Neural progenitor cell (in vitro differentiated cells): ENCODE measurements at regions not wholly inside any gene's neighbourhood (a gene's known extent, or its start where the extent isn't known, plus 50 kb on each side); places are given as distances from the start of the nearest gene placed in this dataset.

Experiments
- CTCF ChIP-seq: fragments of 200-600 bp; sonication (generic); IDR thresholded peaks from 2 replicates; pipeline ENCODE4 v1.5.1; 2017; ENCODE audit warnings: antibody characterized with exemption, mild to moderate bottlenecking
- EZH2 ChIP-seq: fragments of 200-600 bp; sonication (generic); IDR thresholded peaks from 2 replicates; pipeline ENCODE4 v1.6.1; 2017; ENCODE audit warnings: antibody characterized with exemption, mild to moderate bottlenecking, moderate library complexity
- EZH2phosphoT487 ChIP-seq: fragments of 200-600 bp; sonication (generic); IDR thresholded peaks from 2 replicates; pipeline ENCODE4 v1.6.1; 2017; ENCODE audit warnings: antibody characterized with exemption

GRCh38 chr5:92003806-92004205 is 620.7 kb upstream of the ARRDC3 start:
- no peak for TF ChIP-seq CTCF
- TF ChIP-seq EZH2, result no peak
- no peak for TF ChIP-seq EZH2phosphoT487
